ENCODE measurements at regions not wholly inside any gene's neighbourhood (a gene's known extent, or its start where the extent isn't known, plus 50 kb on each side); places are given as distances from the start of the nearest gene placed in this dataset.

DNA sequence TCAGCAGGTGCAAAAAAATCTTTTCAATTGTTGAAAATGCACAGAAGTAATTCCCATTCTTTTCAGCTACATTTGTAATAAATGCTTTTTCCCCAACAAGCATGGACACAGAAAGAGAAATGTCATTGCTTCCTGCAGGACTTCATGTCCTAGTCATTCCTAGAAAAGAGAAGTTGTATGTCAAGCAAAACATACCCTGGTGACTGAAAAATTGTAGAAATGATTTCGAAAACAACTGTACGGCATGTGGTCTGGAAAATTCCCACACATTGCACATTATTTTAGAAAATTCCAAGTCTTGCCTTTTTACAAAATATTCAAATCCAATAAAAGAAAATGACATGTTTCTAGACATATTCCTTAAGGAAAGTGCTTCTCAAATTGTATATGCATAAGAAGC is 50.4 kb upstream of the ALCAM start:
- 92% methylated on average over 2 of the region's 2 CpGs; no CpG with 5 or more reads in 1 of the 2 experiments for WGBS, 2 experiments (ENCODE audit: extremely low coverage in 1 of 2, insufficient coverage in 1 of 2, insufficient read length in 1 of 2, insufficient replicate concordance in 2 of 2, low coverage in 1 of 2, low lambda C conversion rate in 2 of 2, missing lambda C conversion rate in 1 of 2)
- Histone ChIP-seq H3K14ac (ENCODE audit: insufficient read length) (no peak overlapping the region), H3K4ac (replicated peaks; ENCODE audit: insufficient read length, low read depth, low read length) (no peak overlapping the region), H3K56ac (replicated peaks; ENCODE audit: insufficient read length, low read depth, low read length) (no peak overlapping the region), H3K36me3 (ENCODE audit: control insufficient read depth in 2 of 4, insufficient read depth in 4 of 4, low read length in 3 of 4) (no peaks in the 10 kb centered on the region), H3K23ac (ENCODE audit: insufficient read length) (no peak overlapping the region), H4K20me1 (replicated peaks in 1 of 2; ENCODE audit: control insufficient read depth in 1 of 2, insufficient read depth in 2 of 2, low read length in 2 of 2) (no peaks in the 10 kb centered on the region), H3K9ac (replicated peaks in 1 of 4; ENCODE audit: extremely low read depth in 1 of 4, low read depth in 3 of 4, low read length in 3 of 4) (no peak overlapping the region), H4K91ac (replicated peaks; ENCODE audit: insufficient read length, low read length) (no peak overlapping the region), H2BK20ac (ENCODE audit: low read length) (no peak overlapping the region), H3K4me1 (replicated peaks in 1 of 4; ENCODE audit: control insufficient read depth in 3 of 4, insufficient read depth in 4 of 4, low read length in 3 of 4) (no peaks in the 10 kb centered on the region), H3K4me3 (ENCODE audit: extremely low read depth in 1 of 4, insufficient read depth in 2 of 4, low read depth in 3 of 4, low read length in 4 of 4) (no peak overlapping the region), H3K18ac (ENCODE audit: extremely low read depth, low read length) (no peak overlapping the region), H3K27me3 (replicated peaks in 1 of 4; ENCODE audit: control insufficient read depth in 3 of 4, extremely low read depth in 1 of 4, insufficient read depth in 3 of 4, low read length in 3 of 4) (no peaks in the 10 kb centered on the region), H2BK120ac (replicated peaks; ENCODE audit: low read depth, low read length) (no peak overlapping the region), H3K4me2 (ENCODE audit: insufficient read depth in 1 of 2, low read depth in 2 of 2, low read length in 2 of 2) (no peak overlapping the region), H3K79me2 (ENCODE audit: control insufficient read depth in 1 of 2, insufficient read depth in 2 of 2, low read length in 2 of 2) (no peaks in the 10 kb centered on the region), H2BK15ac (ENCODE audit: low read length) (no peak overlapping the region), H4K8ac (ENCODE audit: extremely low read depth, insufficient read depth, low read length) (no peak overlapping the region), H2BK5ac (ENCODE audit: low read depth, low read length) (no peak overlapping the region), H2AK5ac (ENCODE audit: low read depth, low read length) (no peak overlapping the region), H3K9me3 (ENCODE audit: insufficient read depth in 2 of 2, low read depth in 1 of 2, low read length in 1 of 2) (no peaks in the 10 kb centered on the region), H2BK12ac (ENCODE audit: low read depth, low read length) (no peak overlapping the region), H4K5ac (ENCODE audit: insufficient read length, low read depth, low read length) (no peak overlapping the region), H3K79me1 (ENCODE audit: low read depth, low read length) (no peaks in the 10 kb centered on the region), H3K27ac (ENCODE audit: low read depth, low read length) (no peak overlapping the region), H3K23me2 (ENCODE audit: low read depth, low read length) (no peaks in the 10 kb centered on the region), H2AFZ (ENCODE audit: low read length) (no peak overlapping the region)
- ChIA-PET CTCF (ENCODE audit: partially characterized antibody) (no interaction called here), POLR2A (ENCODE audit: partially characterized antibody) (no interaction called here)
- no peak for DNase-seq (ENCODE audit: low read depth in 1 of 2, low spot score in 2 of 2)
- TF ChIP-seq BACH1 (IDR thresholded peaks at IDR 0.05; ENCODE audit: low read length) (no peak), CHD1 (IDR thresholded peaks at IDR 0.05; ENCODE audit: low read depth, low read length) (no peak), KDM1A (IDR thresholded peaks at IDR 0.05; ENCODE audit: borderline replicate concordance, low read length) (no peak), ZNF274 (IDR thresholded peaks at IDR 0.05; ENCODE audit: borderline replicate concordance, extremely low read depth, low read length) (no peak), TAF7 (optimal IDR thresholded peaks at IDR 0.05; ENCODE audit: borderline replicate concordance, low read depth, low read length) (no peak), CREB1 (IDR thresholded peaks at IDR 0.05) (no peak)
- no peak for FAIRE-seq
